Lower leg skin (tissue), 3 donors: ENCODE measurements at regions not wholly inside any gene's neighbourhood (a gene's known extent, or its start where the extent isn't known, plus 50 kb on each side); places are given as distances from the start of the nearest gene placed in this dataset.

ENCODE experiments used
- CTCF ChIP-seq, 3 donors: fragments of 450-650 bp; IDR thresholded peaks; one replicate each; pipeline ENCODE4 v1.5.1; 2016; ENCODE audit warnings: antibody characterized with exemption in 3 of 3, mild to moderate bottlenecking in 3 of 3, moderate library complexity in 2 of 3
- POLR2A ChIP-seq, 2 donors: fragments of 450-650 bp; IDR thresholded peaks; one replicate each; pipeline ENCODE4 v1.6.1; 2016 to 2017; ENCODE audit warnings: antibody characterized with exemption in 2 of 2, mild to moderate bottlenecking in 1 of 2, moderate library complexity in 1 of 2

DNA sequence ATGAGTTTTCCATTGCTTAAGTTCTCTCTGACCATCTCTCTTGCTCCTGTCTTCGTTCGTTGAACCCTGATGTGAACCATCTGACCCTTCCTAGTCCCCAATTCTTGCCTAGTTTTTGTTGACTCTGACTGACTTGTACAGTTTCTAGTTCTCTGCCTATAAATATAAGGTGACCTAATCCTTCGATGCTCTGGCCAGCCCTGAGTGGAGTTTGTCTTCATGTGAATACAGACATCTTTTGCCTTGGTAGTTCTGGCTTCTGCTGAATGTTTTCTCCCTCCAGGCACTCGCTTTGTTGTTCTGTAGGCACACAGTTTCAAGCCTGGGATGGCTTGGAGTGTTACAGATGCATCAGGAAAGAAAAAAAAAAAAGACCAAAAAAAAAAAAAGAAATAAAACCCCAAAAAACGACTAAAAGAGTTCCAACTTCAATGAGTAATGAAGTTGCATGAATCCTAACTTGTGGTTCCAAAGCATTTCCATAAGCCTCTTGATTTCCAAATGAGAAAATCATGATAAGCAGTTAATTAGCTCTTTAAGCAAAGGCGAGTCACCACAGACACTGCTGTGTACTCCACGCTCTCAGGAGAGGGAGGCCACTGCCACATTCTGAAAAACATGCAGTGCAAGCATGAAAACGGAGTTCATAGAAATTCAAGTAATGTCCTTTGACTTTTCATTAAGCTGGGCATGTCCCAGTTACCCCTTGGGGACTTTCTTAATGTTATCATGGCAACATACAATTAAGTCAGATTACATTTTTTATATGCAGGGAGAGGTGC is 165.2 kb downstream of the TDRD15 start:
- no peak for TF ChIP-seq CTCF (IDR thresholded peaks at IDR 0.05)
- no peak for TF ChIP-seq POLR2A (IDR thresholded peaks at IDR 0.05)
